Body of pancreas (tissue), 4 donors: ENCODE measurements at regions not wholly inside any gene's neighbourhood (a gene's known extent, or its start where the extent isn't known, plus 50 kb on each side); places are given as distances from the start of the nearest gene placed in this dataset.

Source experiments
- POLR2A ChIP-seq, 3 donors: fragments of 450-650 bp; IDR thresholded peaks; one replicate each; pipeline ENCODE4 v1.6.1; 2016; ENCODE audit warnings: antibody characterized with exemption in 3 of 3, mild to moderate bottlenecking in 2 of 3
- TF ChIP-seq, protein P1 (sequence below), 7 experiments: fragments of 450-650 bp in 4 of 7; fragments of 200-600 bp in 3 of 7; sonication (generic) in 3 of 7; IDR thresholded peaks; one replicate each; pipeline ENCODE4 v1.5.1; 2016 to 2019; ENCODE audit warnings: antibody characterized with exemption in 7 of 7

DNA sequence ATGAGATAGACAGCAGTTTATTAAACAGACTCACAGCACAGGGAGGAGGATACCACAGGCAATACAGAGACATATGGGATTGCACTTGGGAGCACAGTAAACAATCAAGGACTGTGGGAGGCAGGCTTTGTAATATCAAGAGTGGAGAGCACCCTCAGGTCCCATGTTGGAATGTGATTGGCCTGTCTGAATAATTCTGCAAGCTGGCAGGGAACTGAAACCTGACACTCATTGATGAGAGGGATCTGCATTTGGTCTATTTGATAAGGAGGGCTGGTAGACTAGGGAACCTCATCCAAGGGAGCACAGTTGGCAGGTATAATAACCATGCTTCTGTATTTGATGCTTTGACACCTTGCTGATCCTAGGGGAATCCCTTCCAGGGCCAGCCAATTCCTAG lies 69.9 kb upstream of the PRMT6 start:
- no peak for TF ChIP-seq POLR2A (IDR thresholded peaks at IDR 0.05)
- TF ChIP-seq, protein P1, sequence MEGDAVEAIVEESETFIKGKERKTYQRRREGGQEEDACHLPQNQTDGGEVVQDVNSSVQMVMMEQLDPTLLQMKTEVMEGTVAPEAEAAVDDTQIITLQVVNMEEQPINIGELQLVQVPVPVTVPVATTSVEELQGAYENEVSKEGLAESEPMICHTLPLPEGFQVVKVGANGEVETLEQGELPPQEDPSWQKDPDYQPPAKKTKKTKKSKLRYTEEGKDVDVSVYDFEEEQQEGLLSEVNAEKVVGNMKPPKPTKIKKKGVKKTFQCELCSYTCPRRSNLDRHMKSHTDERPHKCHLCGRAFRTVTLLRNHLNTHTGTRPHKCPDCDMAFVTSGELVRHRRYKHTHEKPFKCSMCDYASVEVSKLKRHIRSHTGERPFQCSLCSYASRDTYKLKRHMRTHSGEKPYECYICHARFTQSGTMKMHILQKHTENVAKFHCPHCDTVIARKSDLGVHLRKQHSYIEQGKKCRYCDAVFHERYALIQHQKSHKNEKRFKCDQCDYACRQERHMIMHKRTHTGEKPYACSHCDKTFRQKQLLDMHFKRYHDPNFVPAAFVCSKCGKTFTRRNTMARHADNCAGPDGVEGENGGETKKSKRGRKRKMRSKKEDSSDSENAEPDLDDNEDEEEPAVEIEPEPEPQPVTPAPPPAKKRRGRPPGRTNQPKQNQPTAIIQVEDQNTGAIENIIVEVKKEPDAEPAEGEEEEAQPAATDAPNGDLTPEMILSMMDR (IDR thresholded peaks at IDR 0.05): no peak
